Esophagus mucosa (tissue), 1 donor: ENCODE measurements at regions not wholly inside any gene's neighbourhood (a gene's known extent, or its start where the extent isn't known, plus 50 kb on each side); places are given as distances from the start of the nearest gene placed in this dataset.

Experiments
- ATAC-seq: fragments of 200-7000 bp; cut with Tn5 transposase; one replicate; pipeline ENCODE4 v1.9.1; 2020
- donor health status: DM: yes; HTN: yes; CAD: no.

- no peak for ATAC-seq
Observed at GRCh38 chr12:93043877-93044209, 114.7 kb upstream of the EEA1 start.

DNA sequence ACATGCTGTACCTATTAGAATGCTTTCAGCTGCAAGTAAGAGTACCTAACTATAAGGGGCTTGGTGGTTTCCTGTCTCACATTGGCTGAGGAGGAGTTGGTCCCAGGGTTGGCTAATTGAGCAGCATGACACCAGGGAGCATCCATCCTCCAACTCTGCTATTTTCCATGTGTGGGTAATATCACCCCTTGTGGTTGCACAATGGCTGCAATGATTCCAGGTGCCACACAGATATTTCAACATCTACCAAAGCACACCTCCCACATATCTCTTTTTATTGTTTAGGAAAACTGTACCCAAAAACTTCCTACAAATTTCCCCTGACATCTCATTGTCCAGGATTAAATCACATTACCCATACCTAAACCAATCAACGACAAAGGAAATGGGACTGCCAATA is 118.0 kb upstream of the EEA1 start:
- ATAC-seq, result no peak

GRCh38 chr12:93048656-93049055 is 119.6 kb upstream of the EEA1 start:
- ATAC-seq, result no peak

GRCh38 chr12:93050026-93050747 is 121.1 kb upstream of the EEA1 start:
- ATAC-seq, result no peak

DNA sequence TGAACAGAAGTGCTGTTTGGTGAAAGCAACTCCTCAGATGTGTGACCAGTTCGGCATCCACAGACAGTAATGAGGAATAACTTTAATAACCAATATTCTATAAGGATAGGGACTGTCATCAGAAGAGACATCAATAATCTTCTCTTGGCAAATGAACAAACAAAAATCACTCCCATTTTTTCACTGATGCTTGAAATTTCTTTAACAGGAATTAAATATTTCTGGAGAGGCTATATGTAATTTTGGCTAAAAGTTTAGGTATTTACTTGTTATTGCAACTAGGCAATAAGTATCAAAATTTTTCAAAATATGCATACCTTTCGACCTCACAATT is 121.6 kb upstream of the EEA1 start:
- no peak for ATAC-seq

GRCh38 chr12:93054021-93054420 is 124.9 kb upstream of the EEA1 start:
- ATAC-seq, result no peak

DNA sequence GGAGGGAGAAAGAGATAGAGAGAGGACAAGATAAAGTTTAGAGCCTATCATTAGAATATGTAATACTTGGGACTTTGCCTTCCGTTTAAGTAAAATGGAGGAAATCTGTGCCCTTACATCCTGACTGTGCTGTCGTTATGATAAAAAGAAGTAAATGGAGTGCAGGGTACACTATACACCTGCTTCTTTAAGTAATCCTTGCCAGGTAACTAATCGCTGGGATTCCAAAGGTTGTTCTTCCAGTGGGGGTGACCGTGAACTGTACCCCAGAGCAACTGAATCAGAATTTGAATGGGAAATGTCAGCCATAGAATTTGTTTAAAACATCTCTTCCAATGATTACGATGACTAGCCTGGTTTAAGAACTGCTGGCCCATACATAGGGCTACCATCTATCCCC is 126.1 kb upstream of the EEA1 start:
- ATAC-seq, result no peak

GRCh38 chr12:93056971-93057535 is 128.0 kb upstream of the EEA1 start:
- no peak for ATAC-seq

DNA sequence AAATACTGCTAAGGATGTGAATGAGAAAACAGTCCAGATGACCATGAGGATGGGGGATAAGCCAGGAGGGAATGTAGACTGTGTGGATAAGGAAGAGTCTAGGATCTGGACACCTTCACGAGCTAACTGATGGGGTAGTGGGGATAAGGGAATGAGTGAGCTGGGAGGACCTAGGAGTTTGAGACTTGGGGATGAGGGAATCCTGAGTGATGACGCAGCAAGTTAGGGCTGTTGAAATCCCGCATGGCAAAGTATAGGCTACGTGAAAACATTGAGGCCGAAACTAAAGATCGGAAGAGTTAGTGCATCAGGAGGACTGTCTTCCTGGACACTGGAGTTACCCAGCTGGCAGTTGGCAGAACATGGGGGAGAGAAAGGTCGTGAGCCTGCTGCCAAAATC is 129.2 kb upstream of the EEA1 start:
- ATAC-seq, result no peak

- no peak for ATAC-seq
Observed at GRCh38 chr12:93059288-93059687, 130.2 kb upstream of the EEA1 start.

- ATAC-seq, result no peak
Observed at GRCh38 chr12:93059925-93060665, 131.0 kb upstream of the EEA1 start.

DNA sequence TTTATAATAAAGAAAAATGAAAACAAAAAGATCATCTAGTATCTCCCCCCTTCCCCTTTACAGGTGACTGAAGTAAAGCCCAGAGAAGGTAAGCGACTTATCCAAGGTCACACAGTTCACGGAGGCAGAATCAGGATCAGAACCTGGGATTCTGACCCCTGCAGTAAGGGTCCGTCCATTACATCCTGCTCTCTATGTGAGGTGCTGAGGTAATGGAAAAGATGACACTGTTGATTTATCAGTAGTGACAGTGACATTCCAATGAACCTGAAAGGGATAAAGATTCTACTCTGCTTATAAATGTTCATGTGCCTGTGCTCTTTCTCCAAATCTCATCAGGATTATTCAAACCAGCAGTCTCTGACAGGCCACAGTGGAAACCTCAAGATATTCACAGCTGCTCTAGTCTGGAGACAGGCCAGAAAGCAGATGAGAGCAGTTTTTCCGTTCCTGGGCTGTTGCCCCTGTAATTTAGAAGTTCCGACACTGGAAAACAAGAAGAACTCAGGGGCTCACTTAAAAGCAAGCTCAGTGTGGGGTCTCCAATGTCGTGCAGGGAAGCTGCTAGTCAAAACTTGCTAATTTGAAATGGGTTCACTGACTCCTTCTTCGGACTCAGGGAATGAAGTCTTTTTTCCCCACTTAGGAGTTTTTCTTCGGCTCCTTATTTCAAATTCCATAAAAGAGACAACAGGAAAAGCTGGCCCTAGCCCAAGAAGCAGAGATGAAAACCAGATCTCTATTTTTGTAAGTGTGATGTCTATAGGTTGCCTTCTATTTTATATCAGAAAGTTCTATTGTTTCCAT is 131.8 kb upstream of the EEA1 start:
- no peak for ATAC-seq

- ATAC-seq, result no peak
Observed at GRCh38 chr12:93061473-93062419, 132.7 kb upstream of the EEA1 start.

DNA sequence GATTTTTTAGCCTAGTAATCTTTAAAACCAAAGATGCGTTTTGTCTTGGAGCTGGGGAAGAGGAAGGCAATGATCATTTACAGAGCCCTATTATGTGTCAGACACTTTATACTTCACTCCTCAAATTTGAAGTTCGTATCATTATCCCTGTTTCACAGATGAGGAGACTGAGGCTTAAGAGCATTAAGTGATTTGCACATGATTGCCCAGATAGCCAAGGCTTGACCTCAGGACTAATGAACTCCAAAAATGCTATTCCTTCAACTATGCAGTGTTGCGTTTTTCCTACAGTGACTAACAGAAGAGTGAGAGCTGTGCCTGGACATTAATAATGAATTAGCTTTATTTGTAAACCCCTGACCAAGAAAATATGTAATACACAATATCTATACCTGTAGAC is 136.8 kb upstream of the EEA1 start:
- no peak for ATAC-seq

- no peak for ATAC-seq
Observed at GRCh38 chr12:93072340-93072739, 143.2 kb upstream of the EEA1 start.

- ATAC-seq, result no peak
Observed at GRCh38 chr12:93073324-93073723, 144.2 kb upstream of the EEA1 start.

DNA sequence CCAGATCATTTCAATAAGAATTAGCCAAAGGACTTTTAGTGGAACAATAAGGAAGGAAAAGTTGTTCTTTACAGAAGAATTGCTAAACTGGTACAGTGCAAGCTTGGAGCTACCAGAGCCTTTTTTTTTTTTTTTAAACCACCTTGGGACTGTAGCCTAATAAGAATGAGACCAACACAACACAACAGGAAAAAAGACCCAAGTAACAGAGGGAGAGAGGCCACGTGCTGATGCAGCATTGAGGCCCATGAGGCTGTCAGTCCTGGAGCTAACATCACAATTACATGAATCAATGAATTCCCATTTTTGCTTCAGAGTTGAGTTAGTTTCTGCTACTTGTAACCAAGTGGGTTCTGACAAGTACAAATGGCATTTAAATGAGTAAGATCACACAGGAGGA is 149.0 kb upstream of the EEA1 start:
- ATAC-seq, result no peak

GRCh38 chr12:93078577-93078976 is 149.5 kb upstream of the EEA1 start:
- ATAC-seq, result no peak

DNA sequence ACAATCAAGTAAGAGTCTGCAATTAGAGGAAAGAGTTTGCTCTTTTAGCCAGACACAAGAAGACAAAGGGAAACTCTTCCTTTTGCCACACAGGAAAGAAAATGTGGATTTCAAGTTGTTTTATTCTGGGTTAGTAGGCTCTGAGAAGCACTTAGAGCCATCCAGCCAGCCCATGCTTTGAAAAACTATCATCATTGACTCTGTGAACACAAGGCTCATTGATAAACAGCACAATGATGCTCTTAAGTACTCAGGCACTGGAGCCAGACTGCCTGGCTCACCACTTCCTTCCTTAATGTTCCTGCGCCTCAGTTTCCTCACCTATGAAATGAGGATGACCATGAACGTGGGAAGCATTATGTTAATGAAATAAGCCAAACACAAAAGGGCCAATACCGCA is 150.2 kb upstream of the EEA1 start:
- ATAC-seq, result no peak

- no peak for ATAC-seq
Observed at GRCh38 chr12:93079976-93080375, 150.9 kb upstream of the EEA1 start.

GRCh38 chr12:93080452-93080851 is 151.4 kb upstream of the EEA1 start:
- no peak for ATAC-seq
